ENCODE measurements at regions not wholly inside any gene's neighbourhood (a gene's known extent, or its start where the extent isn't known, plus 50 kb on each side); places are given as distances from the start of the nearest gene placed in this dataset.

DNA sequence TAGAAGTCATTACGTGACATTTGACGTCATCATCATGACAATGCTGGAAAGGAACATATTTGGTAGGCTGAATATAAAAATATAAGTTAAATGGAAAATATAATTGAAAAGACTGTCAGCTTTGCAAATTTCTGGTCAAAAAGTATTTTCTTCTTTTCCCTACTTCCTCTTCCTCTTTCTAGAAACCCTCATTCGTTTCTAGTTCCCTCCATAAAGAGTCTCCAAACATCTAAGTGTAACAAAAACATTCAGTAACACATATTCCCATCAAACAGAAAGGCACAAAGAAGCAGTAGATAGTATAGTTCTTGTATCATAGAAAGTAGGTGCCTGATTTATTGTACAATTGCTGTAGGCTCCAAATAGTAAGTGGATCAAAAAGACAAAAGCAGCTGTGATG lies 150.8 kb upstream of the FAM83B start:
- TF ChIP-seq, protein P1, sequence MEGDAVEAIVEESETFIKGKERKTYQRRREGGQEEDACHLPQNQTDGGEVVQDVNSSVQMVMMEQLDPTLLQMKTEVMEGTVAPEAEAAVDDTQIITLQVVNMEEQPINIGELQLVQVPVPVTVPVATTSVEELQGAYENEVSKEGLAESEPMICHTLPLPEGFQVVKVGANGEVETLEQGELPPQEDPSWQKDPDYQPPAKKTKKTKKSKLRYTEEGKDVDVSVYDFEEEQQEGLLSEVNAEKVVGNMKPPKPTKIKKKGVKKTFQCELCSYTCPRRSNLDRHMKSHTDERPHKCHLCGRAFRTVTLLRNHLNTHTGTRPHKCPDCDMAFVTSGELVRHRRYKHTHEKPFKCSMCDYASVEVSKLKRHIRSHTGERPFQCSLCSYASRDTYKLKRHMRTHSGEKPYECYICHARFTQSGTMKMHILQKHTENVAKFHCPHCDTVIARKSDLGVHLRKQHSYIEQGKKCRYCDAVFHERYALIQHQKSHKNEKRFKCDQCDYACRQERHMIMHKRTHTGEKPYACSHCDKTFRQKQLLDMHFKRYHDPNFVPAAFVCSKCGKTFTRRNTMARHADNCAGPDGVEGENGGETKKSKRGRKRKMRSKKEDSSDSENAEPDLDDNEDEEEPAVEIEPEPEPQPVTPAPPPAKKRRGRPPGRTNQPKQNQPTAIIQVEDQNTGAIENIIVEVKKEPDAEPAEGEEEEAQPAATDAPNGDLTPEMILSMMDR (IDR thresholded peaks at IDR 0.05) = no peak
- TF ChIP-seq ZFX (IDR thresholded peaks at IDR 0.05; ENCODE audit: borderline replicate concordance) = no peak

All from 22Rv1 (cell line).